ENCODE measurements at regions not wholly inside any gene's neighbourhood (a gene's known extent, or its start where the extent isn't known, plus 50 kb on each side); places are given as distances from the start of the nearest gene placed in this dataset.

- H3K36me3 Mint-ChIP-seq = no peaks in the 10 kb centered on the region
- no peak overlapping the region for H2AFZ ChIP-seq (replicated peaks)
- H3K4me3 ChIP-seq = no peak overlapping the region
- H3K79me2 ChIP-seq (ENCODE audit: low read depth) = no peaks in the 10 kb centered on the region
- H3K4me1 ChIP-seq = no peaks in the 10 kb centered on the region
- no peaks in the 10 kb centered on the region for H3K4me1 Mint-ChIP-seq
- no peak overlapping the region for H3K9ac ChIP-seq
- no peaks in the 10 kb centered on the region for H4K20me1 ChIP-seq (ENCODE audit: low read depth)
- H3K9me3 ChIP-seq (ENCODE audit: low read depth) = no peaks in the 10 kb centered on the region
- no peak overlapping the region for H3K4me3 Mint-ChIP-seq
- no peaks in the 10 kb centered on the region for H3K27me3 Mint-ChIP-seq (ENCODE audit: insufficient read depth, low read depth)
- H3K9me3 Mint-ChIP-seq = no peaks in the 10 kb centered on the region
- no peaks in the 10 kb centered on the region for H3K36me3 ChIP-seq
- no peak overlapping the region for H3K27ac Mint-ChIP-seq
- DNase-seq (ENCODE audit: low spot score) = no peak
- H3K4me2 ChIP-seq = no peak overlapping the region
- TF ChIP-seq EZH2 (IDR thresholded peaks at IDR 0.05) (no peak), CTCF (IDR thresholded peaks at IDR 0.05) (no peak), EZH2phosphoT487 (IDR thresholded peaks at IDR 0.05) (no peak)
- no peaks in the 10 kb centered on the region for H3K27me3 ChIP-seq
- H3K27ac ChIP-seq = no peak overlapping the region
- H3F3A ChIP-seq (ENCODE audit: low read depth) = no peaks in the 10 kb centered on the region
These were observed 160.4 kb upstream of the PRDM1 start for GRCh38 chr6:105925706-105926105.

- no peaks in the 10 kb centered on the region for H3K27me3 ChIP-seq
- no peak overlapping the region for H3K27ac ChIP-seq
- no peak overlapping the region for H3K4me3 ChIP-seq
- H3F3A ChIP-seq (ENCODE audit: low read depth) = no peaks in the 10 kb centered on the region
- H3K4me2 ChIP-seq = no peak overlapping the region
- no peaks in the 10 kb centered on the region for H3K36me3 ChIP-seq
- no peaks in the 10 kb centered on the region for H3K27me3 Mint-ChIP-seq (ENCODE audit: insufficient read depth, low read depth)
- H4K20me1 ChIP-seq (ENCODE audit: low read depth) = no peaks in the 10 kb centered on the region
- no peaks in the 10 kb centered on the region for H3K9me3 Mint-ChIP-seq
- H3K4me1 Mint-ChIP-seq = no peaks in the 10 kb centered on the region
- H3K4me1 ChIP-seq = no peaks in the 10 kb centered on the region
- H3K9ac ChIP-seq = no peak overlapping the region
- H2AFZ ChIP-seq (replicated peaks) = no peak overlapping the region
- no peaks in the 10 kb centered on the region for H3K9me3 ChIP-seq (ENCODE audit: low read depth)
- no peaks in the 10 kb centered on the region for H3K36me3 Mint-ChIP-seq
- no peak overlapping the region for H3K4me3 Mint-ChIP-seq
- no peak for DNase-seq (ENCODE audit: low spot score)
- H3K27ac Mint-ChIP-seq = no peak overlapping the region
- TF ChIP-seq EZH2 (IDR thresholded peaks at IDR 0.05) (no peak), CTCF (IDR thresholded peaks at IDR 0.05) (no peak)
- no peaks in the 10 kb centered on the region for H3K79me2 ChIP-seq (ENCODE audit: low read depth)
These were observed 164.4 kb upstream of the PRDM1 start for GRCh38 chr6:105921781-105922180.

- Mint-ChIP-seq H3K36me3 (no peaks in the 10 kb centered on the region), H3K9me3 (peaks cover 2% of the 10 kb centered on the region), H3K4me3 (no peak overlapping the region), H3K27me3 (ENCODE audit: insufficient read depth, low read depth) (no peaks in the 10 kb centered on the region), H3K27ac (no peak overlapping the region), H3K4me1 (no peaks in the 10 kb centered on the region)
- H3K9me3 ChIP-seq (ENCODE audit: low read depth) = no peaks in the 10 kb centered on the region
- H3K79me2 ChIP-seq (ENCODE audit: low read depth) = no peaks in the 10 kb centered on the region
- H3K27ac ChIP-seq = no peak overlapping the region
- no peaks in the 10 kb centered on the region for H3K36me3 ChIP-seq
- H3K4me1 ChIP-seq = no peaks in the 10 kb centered on the region
- no peaks in the 10 kb centered on the region for H3F3A ChIP-seq (ENCODE audit: low read depth)
- H4K20me1 ChIP-seq (ENCODE audit: low read depth) = no peaks in the 10 kb centered on the region
- no peak overlapping the region for H3K4me3 ChIP-seq
- no peak overlapping the region for H3K9ac ChIP-seq
- no peaks in the 10 kb centered on the region for H3K27me3 ChIP-seq
- no peak for DNase-seq (ENCODE audit: low spot score)
- H3K4me2 ChIP-seq = no peak overlapping the region
- TF ChIP-seq EZH2 (IDR thresholded peaks at IDR 0.05) = no peak
- TF ChIP-seq EZH2phosphoT487 (IDR thresholded peaks at IDR 0.05) = no peak
- no peak for TF ChIP-seq CTCF (IDR thresholded peaks at IDR 0.05)
- no peak overlapping the region for H2AFZ ChIP-seq (replicated peaks)
These were observed 166.1 kb upstream of the PRDM1 start for GRCh38 chr6:105920071-105920470.

All from neural progenitor cell (in vitro differentiated cells).